ENCODE measurements at regions not wholly inside any gene's neighbourhood (a gene's known extent, or its start where the extent isn't known, plus 50 kb on each side); places are given as distances from the start of the nearest gene placed in this dataset.

GRCh38 chr13:67614013-67614412 lies 383.9 kb upstream of the PCDH9 start:
- no peaks in the 10 kb centered on the region for H3K4me1 Mint-ChIP-seq
- no peak overlapping the region for H3K27ac Mint-ChIP-seq
- H3K36me3 Mint-ChIP-seq = no peaks in the 10 kb centered on the region
- peaks cover 6% of the 10 kb centered on the region for H3K9me3 Mint-ChIP-seq
- H3K4me3 Mint-ChIP-seq = no peak overlapping the region
- no peak for ATAC-seq
- DNase-seq (ENCODE audit: low spot score in 2 of 2) = no peak

DNA sequence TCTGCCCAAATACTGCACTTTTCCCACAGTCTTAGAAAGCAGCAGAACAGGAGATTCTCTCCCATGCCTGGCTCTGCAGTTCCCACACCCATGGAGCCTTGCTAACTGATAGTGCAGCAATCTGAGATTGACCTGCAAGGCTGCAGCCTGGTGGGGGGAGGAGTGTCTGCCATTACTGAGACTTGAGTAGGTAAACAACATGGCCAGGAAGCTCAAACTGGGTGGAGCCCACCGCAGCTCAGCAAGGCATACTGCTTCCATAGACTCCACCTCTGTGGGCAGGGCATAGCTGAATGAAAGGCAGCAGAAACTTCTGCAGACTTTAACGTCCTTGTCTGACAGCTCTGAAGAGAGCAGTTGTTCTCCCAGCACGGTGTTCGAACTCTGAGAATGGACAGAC lies 358.5 kb upstream of the PCDH9 start:
- H3K36me3 Mint-ChIP-seq = no peaks in the 10 kb centered on the region
- peaks cover 15% of the 10 kb centered on the region for H3K9me3 Mint-ChIP-seq
- H3K4me3 Mint-ChIP-seq = no peak overlapping the region
- no peak for DNase-seq (ENCODE audit: low spot score in 2 of 2)
- no peak for ATAC-seq
- no peak overlapping the region for H3K27ac Mint-ChIP-seq
- H3K4me1 Mint-ChIP-seq = no peaks in the 10 kb centered on the region

- ATAC-seq = no peak
- Mint-ChIP-seq H3K4me1 (no peaks in the 10 kb centered on the region), H3K4me3 (no peak overlapping the region), H3K9me3 (peaks cover 23% of the 10 kb centered on the region), H3K27ac (no peak overlapping the region), H3K36me3 (no peaks in the 10 kb centered on the region)
- DNase-seq (ENCODE audit: low spot score in 2 of 2) = no peak
These were observed 347.2 kb upstream of the PCDH9 start for GRCh38 chr13:67577361-67577760.

DNA sequence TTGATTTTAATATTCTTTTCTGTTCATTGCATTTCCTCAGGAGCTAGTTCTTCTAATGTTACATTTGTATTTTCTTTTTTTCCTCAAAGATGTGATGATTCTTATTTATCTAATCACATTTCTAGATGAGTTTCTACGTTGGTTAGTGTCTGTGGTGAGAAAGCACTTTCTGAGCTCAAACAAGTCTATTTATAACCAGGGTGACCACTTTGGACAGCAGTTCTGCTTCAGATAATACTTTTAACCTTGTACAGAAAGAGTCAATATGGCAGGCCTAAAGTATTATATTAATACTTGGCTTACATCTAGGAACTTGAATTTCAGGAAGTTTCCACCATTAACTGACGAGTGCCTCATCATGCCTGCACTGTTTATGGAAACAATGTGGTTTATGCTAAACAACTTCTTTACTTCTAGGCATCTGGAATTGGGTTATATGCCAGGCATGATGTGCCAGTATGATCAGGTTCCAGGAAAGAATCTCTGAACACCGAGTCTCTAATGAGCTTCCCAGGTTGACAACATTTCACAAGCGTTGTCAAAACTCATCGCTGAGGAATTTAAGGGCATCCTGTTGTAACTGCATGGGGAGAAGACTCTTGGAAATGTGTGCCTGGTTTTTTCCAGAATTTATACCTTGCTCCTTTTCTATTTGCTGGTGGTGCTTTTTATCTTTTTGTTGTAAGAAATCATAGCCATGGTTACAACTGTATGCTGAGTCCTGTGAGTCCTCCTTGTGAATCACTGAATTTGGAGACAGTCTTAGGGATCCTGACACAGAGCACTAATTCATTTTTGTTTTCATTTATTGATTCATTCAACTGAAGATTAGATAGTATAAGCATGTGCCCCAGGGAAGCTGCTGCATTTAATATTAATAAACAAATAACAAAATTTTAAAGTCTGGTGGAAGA lies 344.4 kb upstream of the PCDH9 start:
- Mint-ChIP-seq H3K9me3 (peaks cover 19% of the 10 kb centered on the region), H3K27ac (no peak overlapping the region), H3K4me1 (no peaks in the 10 kb centered on the region), H3K4me3 (no peak overlapping the region), H3K36me3 (no peaks in the 10 kb centered on the region)
- no peak for ATAC-seq
- no peak for DNase-seq (ENCODE audit: low spot score in 2 of 2)

DNA sequence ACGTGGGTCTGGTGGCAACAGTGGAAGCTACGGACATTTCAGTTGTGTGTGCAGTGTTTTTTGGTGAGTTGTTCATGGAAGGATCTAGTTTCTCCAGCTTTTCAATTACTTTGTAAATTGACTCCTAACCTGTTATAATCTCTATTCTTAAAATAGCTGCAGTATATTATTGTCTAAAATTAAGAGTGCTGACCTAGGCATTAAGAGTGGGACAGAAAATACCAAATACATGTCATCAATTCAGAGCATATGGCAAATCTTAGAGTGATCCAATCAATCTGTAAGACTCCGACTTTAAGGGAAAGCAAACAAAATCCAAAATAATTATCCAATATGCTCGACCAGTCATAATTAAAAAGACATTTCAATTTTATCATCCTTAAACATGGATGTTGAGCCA lies 338.1 kb upstream of the PCDH9 start:
- Mint-ChIP-seq H3K27ac (no peak overlapping the region), H3K4me3 (no peak overlapping the region), H3K9me3 (peaks cover 6% of the 10 kb centered on the region), H3K36me3 (no peaks in the 10 kb centered on the region), H3K4me1 (no peaks in the 10 kb centered on the region)
- no peak for ATAC-seq
- no peak for DNase-seq (ENCODE audit: low spot score in 2 of 2)

GRCh38 chr13:67557642-67558241 lies 327.6 kb upstream of the PCDH9 start:
- no peaks in the 10 kb centered on the region for H3K36me3 Mint-ChIP-seq
- H3K27ac Mint-ChIP-seq = no peak overlapping the region
- no peaks in the 10 kb centered on the region for H3K4me1 Mint-ChIP-seq
- DNase-seq (ENCODE audit: low spot score in 2 of 2) (no peak), ATAC-seq (no peak)
- H3K9me3 Mint-ChIP-seq = peaks cover 4% of the 10 kb centered on the region
- no peak overlapping the region for H3K4me3 Mint-ChIP-seq

DNA sequence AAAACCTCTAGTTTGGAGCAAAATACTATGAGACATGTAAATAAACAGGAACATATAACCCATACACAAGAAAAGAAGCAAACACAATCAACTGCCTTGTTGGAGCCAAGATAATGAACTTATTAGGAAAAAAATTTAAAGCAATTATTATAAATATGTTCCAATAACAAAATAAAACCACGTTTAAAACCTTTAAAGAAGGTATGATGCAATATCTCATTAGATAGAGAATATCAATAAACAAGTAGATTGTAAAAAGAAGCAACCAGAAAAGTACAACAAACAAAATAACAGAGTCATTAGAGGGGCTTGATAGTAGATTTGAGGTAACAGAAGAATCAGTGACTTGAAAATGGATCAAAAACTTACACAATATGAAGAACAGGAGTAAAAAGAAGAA lies 327.0 kb upstream of the PCDH9 start:
- no peak for ATAC-seq
- DNase-seq (ENCODE audit: low spot score in 2 of 2) = no peak
- Mint-ChIP-seq H3K4me1 (no peaks in the 10 kb centered on the region), H3K9me3 (peaks cover 4% of the 10 kb centered on the region), H3K27ac (no peak overlapping the region), H3K4me3 (no peak overlapping the region), H3K36me3 (no peaks in the 10 kb centered on the region)

GRCh38 chr13:67554746-67555452 lies 324.8 kb upstream of the PCDH9 start:
- peaks cover 6% of the 10 kb centered on the region for H3K9me3 Mint-ChIP-seq
- no peaks in the 10 kb centered on the region for H3K36me3 Mint-ChIP-seq
- DNase-seq (ENCODE audit: low spot score in 2 of 2) (no peak), ATAC-seq (no peak)
- no peak overlapping the region for H3K27ac Mint-ChIP-seq
- H3K4me3 Mint-ChIP-seq = no peak overlapping the region
- H3K4me1 Mint-ChIP-seq = no peaks in the 10 kb centered on the region

GRCh38 chr13:67554286-67554685 lies 324.1 kb upstream of the PCDH9 start:
- Mint-ChIP-seq H3K4me1 (no peaks in the 10 kb centered on the region), H3K27ac (no peak overlapping the region), H3K36me3 (no peaks in the 10 kb centered on the region), H3K4me3 (no peak overlapping the region), H3K9me3 (peaks cover 6% of the 10 kb centered on the region)
- ATAC-seq (no peak), DNase-seq (ENCODE audit: low spot score in 2 of 2) (no peak)

DNA sequence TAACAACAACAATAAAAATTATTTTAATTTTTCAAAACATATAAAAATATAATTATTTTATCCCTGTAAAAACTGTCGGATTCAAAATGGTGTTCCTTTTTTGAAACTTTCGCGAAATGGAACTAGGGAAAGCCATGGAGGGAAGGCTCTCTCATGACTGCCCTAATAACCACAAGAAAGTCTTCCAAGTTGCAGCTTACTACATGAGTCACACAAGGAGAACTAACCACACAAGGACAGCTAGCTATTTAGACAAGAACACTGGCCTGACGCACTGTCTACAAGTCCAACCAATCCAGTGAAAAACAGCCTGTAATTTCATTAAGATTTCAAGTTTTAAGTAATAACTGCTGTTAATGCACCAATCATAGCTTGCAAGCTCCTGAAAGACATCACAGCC lies 319.2 kb upstream of the PCDH9 start:
- no peak for DNase-seq (ENCODE audit: low spot score in 2 of 2)
- ATAC-seq = no peak
- Mint-ChIP-seq H3K4me3 (no peak overlapping the region), H3K9me3 (peaks cover 2% of the 10 kb centered on the region), H3K27ac (no peak overlapping the region), H3K36me3 (no peaks in the 10 kb centered on the region), H3K4me1 (no peaks in the 10 kb centered on the region)

GRCh38 chr13:67538906-67539305 lies 308.8 kb upstream of the PCDH9 start:
- ATAC-seq (no peak), DNase-seq (ENCODE audit: low spot score in 2 of 2) (no peak)
- H3K4me1 Mint-ChIP-seq = no peaks in the 10 kb centered on the region
- no peaks in the 10 kb centered on the region for H3K36me3 Mint-ChIP-seq
- H3K27ac Mint-ChIP-seq = no peak overlapping the region
- H3K4me3 Mint-ChIP-seq = no peak overlapping the region
- H3K9me3 Mint-ChIP-seq = peaks cover 15% of the 10 kb centered on the region

GRCh38 chr13:67520886-67521285 lies 290.8 kb upstream of the PCDH9 start:
- DNase-seq (ENCODE audit: low spot score in 2 of 2) (no peak), ATAC-seq (no peak)
- Mint-ChIP-seq H3K4me1 (no peaks in the 10 kb centered on the region), H3K36me3 (no peaks in the 10 kb centered on the region), H3K4me3 (no peak overlapping the region), H3K9me3 (peaks cover 19% of the 10 kb centered on the region), H3K27ac (no peak overlapping the region)

- H3K27ac Mint-ChIP-seq = no peak overlapping the region
- no peaks in the 10 kb centered on the region for H3K36me3 Mint-ChIP-seq
These were observed 289.2 kb upstream of the PCDH9 start for GRCh38 chr13:67519356-67519755.

GRCh38 chr13:67518785-67519184 lies 288.6 kb upstream of the PCDH9 start:
- DNase-seq (ENCODE audit: low spot score in 2 of 2) (no peak), ATAC-seq (no peak)
- Mint-ChIP-seq H3K36me3 (no peaks in the 10 kb centered on the region), H3K9me3 (peaks cover 12% of the 10 kb centered on the region), H3K27ac (no peak overlapping the region), H3K4me3 (no peak overlapping the region), H3K4me1 (no peaks in the 10 kb centered on the region)

More at GRCh38 chr13:67519356-67519755, 289.2 kb upstream of the PCDH9 start:
- H3K4me1 Mint-ChIP-seq = no peaks in the 10 kb centered on the region
- no peak for DNase-seq (ENCODE audit: low spot score in 2 of 2)
- no peak overlapping the region for H3K4me3 Mint-ChIP-seq
- peaks cover 12% of the 10 kb centered on the region for H3K9me3 Mint-ChIP-seq
- no peak for ATAC-seq

DNA sequence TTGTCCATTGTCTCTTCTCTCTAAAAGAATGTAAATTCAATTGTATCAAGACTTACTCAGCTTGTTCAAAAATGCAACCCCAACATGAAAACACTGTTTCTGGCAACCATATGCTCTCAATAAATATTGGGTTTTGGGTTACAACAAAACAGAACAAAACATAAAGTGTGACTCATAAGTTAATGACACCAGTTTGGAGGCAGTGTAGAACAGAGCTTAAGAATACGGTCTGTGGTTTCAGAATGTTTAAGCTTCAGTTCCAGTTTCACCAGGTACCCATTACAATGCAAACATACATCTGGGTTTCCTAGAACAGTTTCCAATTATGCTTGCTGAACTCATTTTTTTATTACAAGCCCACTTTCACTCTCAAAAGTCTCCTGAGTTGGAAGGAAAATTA lies 285.8 kb upstream of the PCDH9 start:
- no peaks in the 10 kb centered on the region for H3K4me1 Mint-ChIP-seq
- DNase-seq (ENCODE audit: low spot score in 2 of 2) = no peak
- no peak overlapping the region for H3K4me3 Mint-ChIP-seq
- no peaks in the 10 kb centered on the region for H3K36me3 Mint-ChIP-seq
- H3K9me3 Mint-ChIP-seq = peaks cover 5% of the 10 kb centered on the region
- ATAC-seq = no peak
- H3K27ac Mint-ChIP-seq = no peak overlapping the region

- no peaks in the 10 kb centered on the region for H3K36me3 Mint-ChIP-seq
- ATAC-seq = no peak
- H3K9me3 Mint-ChIP-seq = peaks cover 4% of the 10 kb centered on the region
- H3K4me3 Mint-ChIP-seq = no peak overlapping the region
- DNase-seq (ENCODE audit: low spot score in 2 of 2) = no peak
- no peak overlapping the region for H3K27ac Mint-ChIP-seq
- H3K4me1 Mint-ChIP-seq = no peaks in the 10 kb centered on the region
These were observed 278.9 kb upstream of the PCDH9 start for GRCh38 chr13:67509018-67509417.
